ENCODE measurements at regions not wholly inside any gene's neighbourhood (a gene's known extent, or its start where the extent isn't known, plus 50 kb on each side); places are given as distances from the start of the nearest gene placed in this dataset.
"Not testable (repeated sequence)": the region's sequence is repeated elsewhere in the genome, so short reads cannot be mapped to it uniquely, and the experiment has no call there.

DNA sequence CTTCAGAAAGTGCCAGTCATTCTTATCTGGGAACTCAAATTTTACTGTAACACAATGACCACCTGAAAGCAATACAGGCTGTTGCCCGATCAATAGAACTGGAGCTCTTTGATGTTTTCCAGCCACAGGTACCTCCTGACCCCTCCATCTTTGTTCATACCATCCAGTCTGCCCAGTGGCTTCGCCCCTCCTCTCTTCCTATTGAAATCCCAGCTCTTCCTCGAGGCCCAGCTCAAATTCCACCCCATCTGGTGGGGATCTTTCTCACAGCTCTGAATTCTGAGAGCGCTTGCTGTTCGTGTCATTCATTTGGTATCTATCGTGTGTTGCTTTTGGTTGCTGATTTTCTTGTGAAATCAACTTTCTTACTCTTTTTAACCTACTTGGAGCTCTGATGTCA is 87.9 kb upstream of the CNKSR3 start:
- DNase-seq (ENCODE audit: low read depth, low spot score): no peak

DNA sequence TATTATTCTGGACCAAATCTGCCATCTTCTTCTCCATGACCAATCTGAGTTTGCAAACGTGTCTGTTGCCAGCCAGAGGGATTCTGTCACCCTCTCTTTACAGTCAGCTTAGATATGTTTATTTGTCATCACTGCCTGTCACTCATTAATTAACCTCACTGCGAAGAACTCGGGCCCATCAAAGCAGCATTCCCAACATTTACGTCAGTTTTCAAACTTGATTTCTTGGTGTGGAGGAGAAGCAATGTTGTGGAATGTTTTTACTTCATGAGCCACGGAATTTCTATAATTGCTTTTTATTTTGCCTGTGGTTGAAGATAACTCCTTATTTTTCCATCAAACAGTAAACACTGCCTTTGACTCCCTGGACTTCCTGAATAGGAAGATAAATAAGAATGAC is 91.8 kb upstream of the CNKSR3 start:
- DNase-seq (ENCODE audit: low read depth, low spot score): no peak

DNA sequence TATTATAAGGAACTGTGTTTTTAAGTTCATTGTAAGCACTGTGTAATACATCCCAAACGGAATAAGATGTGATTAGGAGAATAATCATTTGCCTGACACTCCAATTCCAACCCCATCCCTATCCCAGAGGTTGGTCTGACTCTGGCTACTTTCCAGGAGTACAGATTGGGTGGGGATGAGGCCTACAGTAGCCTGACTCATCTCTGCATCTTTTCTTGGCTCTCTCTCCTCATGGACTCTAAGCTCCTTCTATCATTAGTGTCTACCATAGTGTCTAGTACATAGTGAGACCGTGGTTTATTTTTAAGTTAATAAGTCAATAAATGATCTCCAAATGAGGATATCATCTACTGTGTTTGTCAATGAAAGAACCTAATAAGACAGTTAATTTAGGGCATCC is 92.2 kb upstream of the CNKSR3 start:
- DNase-seq (ENCODE audit: low read depth, low spot score): no peak

DNA sequence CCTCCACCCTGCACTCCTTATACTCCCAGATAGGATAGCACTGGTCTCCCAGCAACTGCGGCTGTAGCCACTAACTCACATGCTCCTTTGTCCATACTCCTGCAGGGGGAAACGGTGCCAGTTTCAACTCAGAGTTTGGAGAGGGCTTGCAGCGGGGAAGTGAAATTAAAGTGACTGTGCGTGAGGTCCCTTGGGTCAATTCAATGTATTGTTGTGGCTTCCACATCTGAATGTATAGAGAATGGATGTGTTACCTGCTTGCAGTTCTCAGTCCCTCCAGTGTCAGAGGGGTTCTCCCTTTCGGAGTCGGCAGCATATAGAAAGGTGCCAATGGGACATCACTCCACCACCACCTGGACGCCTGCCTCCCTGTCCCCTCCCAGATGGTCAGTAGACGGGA is 93.6 kb upstream of the CNKSR3 start:
- no peak for DNase-seq (ENCODE audit: low read depth, low spot score)

DNA sequence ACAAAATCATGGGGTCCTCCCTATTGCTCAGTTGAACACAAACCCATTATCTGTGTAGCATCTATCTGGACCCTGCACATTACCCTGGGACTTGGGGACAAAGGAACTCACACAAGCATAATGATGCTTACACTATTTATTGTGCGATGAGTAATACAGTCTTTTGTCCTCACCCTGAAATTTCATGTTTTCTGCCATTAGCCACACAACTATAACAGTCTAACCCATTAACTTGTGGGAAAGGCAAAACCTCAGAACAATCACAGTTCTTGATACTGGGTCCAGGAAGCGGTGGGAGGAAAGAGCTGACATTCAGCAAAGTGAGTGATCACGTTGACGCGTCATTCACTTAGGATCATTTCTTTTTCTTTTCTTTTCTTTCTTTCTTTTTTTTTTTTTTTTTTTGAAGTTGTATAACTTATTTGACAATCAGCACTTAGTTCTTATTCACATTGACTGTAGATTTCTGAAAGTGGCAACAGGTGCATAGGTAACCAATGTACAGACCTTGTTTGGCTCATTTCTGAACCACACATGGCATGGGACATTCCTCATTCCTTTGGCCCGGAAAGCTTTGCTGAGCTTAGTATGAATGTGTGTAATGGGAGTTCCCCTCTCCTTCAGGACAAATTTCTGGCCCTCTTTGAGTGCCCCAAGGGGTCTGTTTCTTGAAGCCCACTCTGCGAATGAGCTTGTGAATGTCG is 94.8 kb upstream of the CNKSR3 start:
- DNase-seq (ENCODE audit: low read depth, low spot score): no peak

DNA sequence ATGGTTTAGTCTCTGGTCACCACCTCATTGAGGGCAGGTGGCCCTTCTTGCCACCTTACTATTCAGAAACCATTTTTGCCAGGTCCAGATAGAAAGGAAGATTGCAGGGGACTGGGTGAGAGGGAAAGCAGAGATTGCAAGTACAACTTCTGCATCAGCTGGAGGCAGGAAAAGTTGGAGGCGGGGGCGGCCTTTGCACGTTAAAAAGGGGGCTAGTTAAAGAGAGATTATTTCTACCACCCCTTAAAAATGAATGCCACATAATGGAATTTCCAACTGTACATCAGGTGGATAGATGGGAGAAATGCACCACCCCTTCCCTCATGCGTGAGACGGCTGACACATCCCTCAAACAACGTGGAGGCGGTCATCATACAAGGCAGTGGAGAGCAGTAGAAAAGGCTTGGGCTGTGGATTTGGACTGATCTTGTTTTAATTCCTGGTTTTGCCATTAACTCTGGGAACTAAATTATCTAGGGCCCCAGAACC is 95.4 kb upstream of the CNKSR3 start:
- no peak for DNase-seq (ENCODE audit: low read depth, low spot score)

DNA sequence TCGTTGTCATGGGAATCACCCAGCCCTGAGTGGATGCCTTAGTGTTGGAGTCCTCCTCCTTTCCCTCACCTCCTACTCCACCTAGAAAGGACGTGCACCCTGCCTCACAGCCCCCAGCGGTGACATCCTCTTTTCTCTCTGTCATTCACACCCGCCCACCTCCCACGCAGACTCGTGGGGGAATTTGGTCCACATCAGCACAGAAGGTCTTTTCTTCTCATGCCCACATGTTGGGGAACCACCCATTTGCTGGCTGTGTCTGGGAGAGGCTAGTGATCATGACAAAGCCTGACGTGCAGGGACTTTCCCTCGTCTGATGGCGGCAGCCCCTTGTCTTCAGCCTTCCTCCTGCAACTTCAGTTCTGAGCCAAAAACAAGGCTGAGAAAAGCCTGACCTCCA is 96.0 kb upstream of the CNKSR3 start:
- DNase-seq (ENCODE audit: low read depth, low spot score): peak; percentile 65

DNA sequence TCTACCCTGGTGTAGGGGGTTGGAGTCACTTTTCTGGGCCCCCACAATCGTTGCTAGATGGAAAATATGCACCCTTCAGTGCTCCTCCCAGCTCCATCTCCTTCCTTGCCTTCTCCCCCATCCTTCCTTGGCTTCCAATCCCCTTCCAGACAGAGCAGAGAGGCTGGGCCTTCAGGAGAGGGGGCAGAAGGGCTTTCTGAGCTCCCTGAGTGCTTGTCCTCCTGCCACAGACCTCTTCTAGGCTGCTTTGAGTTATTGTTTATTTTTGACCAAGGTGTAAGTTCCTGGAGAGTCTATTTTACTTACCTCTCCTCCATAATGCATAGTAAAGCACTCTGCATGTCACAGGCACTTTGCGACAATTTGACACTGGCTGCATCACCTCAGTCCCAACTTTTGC is 96.4 kb upstream of the CNKSR3 start:
- DNase-seq (ENCODE audit: low read depth, low spot score): no peak

DNA sequence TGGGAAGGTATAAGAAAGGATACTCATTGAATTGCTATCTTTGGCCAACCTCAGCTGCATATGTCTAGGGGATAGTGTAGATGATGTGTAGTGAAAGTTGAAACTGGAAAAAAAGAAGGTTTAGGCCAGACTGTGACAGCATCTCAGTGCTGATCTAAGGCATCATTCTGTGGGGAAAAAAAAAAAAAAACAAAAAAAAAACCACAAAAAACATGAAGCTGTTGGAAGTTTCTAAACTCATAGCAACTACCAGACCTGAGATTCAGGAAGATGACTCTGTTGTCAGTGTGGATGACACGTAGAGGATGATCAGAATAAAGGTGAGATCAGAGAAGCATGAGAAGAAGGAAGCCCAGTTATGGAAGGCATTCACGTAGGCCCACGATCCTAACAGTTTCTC is 100.8 kb upstream of the CNKSR3 start:
- DNase-seq (ENCODE audit: low read depth, low spot score): no peak

DNA sequence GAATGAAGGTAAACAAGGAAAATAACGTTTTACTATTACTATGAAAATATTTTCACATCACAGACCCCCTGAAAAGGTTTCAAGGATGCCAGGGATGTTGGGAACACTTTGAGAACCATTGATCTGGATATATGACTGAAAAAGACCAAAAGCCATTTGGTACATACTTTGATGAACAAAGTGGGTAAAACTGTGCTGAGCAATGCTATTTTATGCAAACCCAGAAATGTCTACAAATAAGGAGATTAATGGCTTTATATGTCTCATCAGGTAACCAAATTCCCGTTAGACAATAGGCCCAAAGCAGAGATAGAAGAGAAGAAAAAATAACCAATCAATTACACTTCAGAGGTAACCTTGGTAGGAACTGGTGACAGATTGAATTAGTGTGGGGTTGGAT is 101.4 kb upstream of the CNKSR3 start:
- DNase-seq (ENCODE audit: low read depth, low spot score): no peak

DNA sequence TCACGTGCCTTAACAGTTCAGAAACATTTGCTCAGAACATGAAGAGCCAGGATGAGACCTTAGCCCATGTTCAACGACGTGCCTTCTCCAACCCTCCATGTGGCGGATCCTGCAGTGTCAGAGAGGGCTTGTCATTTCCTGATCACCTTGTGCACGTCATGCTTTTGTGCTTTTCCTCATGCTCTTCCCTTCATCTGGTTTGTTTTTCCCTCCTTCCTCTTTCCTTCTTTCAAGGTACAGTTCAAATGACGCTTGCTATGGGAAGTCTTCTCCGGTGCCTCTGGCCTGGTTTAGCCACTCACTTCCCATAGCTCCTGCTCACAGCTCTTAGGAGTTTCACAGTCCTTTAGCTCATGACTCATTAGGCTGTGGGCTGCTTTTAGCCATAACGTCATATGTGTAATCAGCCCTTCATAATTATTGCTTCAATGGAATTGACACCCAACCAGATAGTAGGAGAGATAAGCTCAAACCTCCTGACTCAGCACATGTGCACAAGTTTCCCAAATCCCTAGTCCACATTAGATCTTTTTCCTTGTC is 102.7 kb upstream of the CNKSR3 start:
- no peak for DNase-seq (ENCODE audit: low read depth, low spot score)

DNA sequence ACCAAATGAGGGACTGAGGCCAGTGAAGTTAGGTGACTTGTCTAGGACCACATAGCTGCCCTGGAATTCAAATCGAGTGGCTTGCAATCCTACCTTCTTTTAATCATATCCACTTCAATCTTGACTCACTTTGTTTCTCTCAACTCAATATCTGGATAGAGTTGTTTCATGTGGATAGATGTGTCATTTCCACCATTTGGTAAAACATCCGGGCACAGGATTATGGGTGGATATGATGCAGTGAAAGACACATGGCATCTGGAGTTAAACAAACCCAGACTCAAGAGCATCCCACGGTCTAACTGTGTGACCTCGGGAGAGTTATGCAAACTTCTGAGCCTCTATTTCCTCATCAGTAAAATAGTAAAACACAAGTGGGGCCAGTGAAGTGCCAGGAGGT is 103.6 kb upstream of the CNKSR3 start:
- no peak for DNase-seq (ENCODE audit: low read depth, low spot score)

DNA sequence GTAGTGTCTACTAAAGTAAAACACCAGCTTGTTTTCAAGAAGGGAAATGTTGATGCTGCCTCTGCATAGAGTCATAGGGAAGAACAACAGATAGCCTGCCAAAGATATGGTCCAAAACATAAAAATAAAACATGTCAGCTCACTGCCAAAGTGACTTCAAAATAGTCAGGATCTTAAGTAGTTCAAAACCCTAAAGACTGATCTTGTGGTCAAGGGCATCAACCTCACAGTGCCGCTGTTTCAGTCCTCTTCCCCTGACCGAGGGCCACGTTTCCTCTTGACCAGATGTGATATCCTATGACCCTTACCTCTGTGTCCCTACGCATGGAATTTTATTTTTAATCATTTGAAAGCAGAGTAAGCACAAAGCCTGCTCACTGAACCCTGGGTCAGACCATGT is 104.2 kb upstream of the CNKSR3 start:
- DNase-seq (ENCODE audit: low read depth, low spot score): no peak

DNA sequence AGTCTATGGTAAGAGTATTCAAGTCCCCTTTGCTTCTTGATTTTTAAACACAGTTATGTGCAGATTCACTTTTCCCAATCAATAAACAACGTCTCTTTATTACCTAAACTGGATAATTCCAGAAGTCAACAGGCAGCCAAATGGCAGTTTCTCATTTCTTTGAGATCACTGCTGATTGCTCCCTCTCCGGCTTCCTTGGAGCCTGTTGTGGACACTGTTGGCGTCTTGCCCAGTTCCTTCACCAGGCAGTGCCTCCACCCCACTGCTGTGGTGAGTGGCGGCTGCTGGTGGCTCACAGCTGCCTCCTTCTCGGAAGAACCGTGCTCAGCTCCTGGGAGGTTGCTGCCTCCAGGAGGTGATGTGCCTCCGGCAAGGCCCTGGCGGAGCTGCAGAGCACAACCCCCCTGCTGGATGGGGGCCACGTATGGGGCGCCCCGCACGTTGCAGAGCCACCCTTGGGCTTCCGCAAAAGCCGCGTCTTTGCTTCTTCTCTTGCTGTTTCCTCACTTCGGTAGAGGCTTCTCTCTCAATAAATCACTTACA is 105.1 kb upstream of the CNKSR3 start:
- DNase-seq (ENCODE audit: low read depth, low spot score): no peak

DNA sequence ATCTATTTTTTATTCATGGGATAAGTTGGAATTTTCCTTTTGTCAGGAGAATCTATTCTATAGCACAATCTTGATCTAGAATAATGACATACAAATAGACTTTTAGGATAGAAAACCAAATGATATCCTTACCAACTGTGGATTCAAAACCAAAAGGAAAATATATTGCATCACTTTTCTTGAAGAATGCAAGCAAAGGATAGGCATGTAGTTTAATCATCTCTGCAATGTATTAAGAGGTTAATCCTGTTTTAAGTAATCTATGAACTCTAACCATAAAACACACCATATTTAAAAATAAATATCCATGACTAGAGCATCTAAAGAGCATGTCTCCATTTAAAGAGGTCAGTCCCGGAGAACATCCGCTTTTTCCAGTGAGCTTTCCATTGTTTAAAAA is 106.7 kb upstream of the CNKSR3 start:
- DNase-seq (ENCODE audit: low read depth, low spot score): no peak

DNA sequence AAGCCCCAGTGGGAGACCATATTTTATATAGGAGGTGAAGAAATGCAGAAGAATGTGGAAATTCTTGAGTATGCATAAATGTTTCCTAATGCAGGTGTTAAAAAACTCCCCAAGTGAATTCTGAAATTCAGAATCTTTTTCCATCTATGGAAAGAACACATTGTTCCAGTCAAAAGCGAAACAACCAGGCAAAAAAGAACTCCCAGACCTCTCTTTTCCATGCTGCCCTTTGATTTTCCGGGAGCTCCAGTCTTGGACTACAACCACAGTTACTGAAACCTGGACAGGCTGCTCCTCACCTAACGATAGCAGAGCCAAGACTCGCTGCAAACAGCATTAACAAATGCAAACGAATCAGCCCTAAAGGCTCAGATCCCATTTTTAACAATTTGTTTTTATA is 108.7 kb upstream of the CNKSR3 start:
- no peak for DNase-seq (ENCODE audit: low read depth, low spot score)

DNA sequence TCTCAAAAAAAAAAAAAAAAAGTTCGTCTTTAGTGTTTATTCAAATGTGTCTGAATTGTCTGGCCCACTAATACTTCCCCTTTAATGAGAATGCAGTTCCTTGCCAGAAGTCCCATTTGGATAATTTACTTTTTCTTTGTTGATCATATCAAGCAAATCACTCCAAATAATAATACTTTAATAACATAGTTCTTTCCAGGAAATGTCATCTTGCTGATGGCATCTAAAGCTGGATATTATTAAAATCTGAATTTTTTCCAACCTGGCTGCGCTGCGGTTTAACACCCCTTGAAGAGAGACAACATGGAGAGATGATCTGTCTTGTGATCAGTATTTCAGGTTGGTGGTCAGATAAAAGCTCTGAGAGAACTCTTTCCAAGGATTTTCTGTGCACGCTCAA is 111.2 kb upstream of the CNKSR3 start:
- DNase-seq (ENCODE audit: low read depth, low spot score): no peak

DNA sequence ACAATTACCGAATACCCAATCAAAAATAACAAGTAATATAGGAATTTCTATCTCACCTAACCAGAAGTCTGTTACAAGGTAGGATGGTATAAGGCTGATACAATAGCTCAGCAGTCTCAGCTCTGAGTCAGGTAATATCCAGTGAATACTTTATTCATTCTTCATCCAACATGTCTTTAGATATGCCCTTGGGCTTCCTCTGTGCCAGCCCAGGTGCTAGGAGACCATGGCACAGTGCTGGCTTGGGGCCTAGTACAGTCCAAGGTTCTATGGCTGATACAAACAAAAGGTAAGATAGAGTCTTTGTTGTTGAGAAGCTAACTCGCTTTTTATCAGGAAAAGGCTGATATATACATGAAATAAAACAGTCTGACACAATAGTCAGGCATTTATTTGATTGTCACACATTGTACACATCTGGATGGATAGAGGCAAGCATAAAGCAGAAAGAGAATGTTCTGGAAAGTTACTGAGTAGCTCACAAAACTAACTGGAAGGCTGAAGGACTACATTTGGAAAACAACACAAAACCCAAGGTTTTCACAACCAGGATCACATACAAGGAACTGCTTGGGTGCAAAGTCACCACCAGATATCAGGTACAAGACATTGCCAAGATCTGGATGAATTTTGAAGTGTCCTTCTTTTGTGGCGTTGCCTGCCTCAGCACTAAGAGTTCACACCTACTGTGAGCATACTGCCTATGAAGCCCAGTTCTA is 110.4 kb upstream of the SCAF8 start:
- DNase-seq (ENCODE audit: low read depth, low spot score): no peak

DNA sequence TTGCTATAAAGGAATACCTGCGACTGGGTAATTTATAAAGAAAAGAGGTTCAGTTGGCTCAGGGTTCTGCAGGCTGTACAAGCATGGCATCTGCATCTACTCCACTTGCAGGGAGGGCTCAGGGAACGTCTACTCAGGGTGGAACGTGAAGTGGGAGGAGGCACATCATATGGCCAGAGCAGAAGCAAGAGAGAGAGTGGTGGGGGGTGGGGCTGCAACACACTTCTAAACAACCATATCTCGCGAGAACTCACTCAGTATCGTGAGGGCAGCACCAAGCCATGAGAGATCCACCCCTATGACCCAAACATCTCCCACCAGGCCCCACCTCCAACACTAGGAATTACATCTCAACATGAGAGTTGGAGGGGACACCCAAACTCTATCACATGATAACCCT is 109.8 kb upstream of the SCAF8 start:
- DNase-seq (ENCODE audit: low read depth, low spot score): no peak

DNA sequence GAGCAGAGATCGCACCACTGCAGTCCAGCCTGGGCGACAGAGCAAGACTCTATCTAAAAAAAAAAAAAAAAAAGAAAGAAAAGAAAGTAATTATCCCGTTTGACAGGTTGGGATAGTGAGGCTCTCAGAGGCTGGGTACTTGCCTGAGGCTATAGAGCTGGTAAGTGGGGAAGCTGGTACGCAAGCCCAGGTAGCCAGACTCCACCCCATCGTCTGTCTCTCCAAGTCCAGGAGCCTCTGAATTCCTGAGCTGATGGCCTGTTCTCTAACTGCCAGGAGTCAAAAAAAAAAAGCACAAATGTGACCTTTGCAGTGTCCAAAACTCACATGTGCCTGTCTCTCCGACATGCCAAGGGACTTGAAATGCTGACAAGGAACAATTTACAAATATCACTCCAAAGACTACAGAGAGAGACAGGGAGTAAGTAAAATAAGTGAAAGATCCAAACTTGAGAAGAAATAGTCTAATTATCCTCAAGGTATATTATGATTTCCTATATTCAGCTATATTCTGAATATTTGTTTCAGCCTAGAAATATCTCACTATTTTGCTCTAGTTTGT is 109.1 kb upstream of the SCAF8 start:
- DNase-seq (ENCODE audit: low read depth, low spot score): no peak

DNA sequence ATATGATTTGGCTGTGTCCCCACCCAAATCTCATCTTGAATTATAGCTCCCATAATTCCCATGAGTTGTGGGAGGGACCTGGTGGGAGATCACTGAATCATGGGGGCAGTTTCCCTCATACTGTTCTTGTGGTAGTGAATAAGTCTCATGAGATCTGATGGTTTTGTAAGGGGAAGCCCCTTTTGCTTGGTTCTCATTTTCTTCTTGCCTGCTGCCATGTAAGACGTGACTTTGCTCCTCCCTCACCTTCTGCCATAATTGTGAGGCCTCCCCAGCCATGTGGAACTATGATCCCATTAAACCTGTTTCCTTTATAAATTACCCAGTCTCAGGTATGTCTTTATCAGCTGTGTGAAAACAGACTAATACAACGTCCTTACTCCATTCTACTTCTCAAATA is 108.5 kb upstream of the SCAF8 start:
- DNase-seq (ENCODE audit: low read depth, low spot score): not testable (repeated sequence)

DNA sequence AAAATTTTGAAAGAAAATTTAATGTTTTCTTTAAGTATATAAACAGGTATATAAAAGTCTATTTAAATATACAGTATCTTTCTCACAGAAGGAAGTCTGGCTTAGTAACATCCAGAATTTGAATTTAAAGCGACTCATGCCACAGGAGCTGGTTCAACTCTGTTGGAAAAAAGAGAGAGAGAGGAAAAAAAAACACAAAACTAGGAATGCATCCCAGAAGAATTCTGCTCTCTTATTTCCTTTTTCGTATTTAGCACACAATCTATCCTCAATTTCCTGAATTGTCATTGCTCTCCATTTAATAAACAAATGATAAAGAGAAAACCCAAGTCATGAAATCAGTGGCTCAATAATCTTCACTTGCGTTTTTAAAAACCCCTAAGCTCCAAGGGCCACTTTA is 107.5 kb upstream of the SCAF8 start:
- DNase-seq (ENCODE audit: low read depth, low spot score): no peak

DNA sequence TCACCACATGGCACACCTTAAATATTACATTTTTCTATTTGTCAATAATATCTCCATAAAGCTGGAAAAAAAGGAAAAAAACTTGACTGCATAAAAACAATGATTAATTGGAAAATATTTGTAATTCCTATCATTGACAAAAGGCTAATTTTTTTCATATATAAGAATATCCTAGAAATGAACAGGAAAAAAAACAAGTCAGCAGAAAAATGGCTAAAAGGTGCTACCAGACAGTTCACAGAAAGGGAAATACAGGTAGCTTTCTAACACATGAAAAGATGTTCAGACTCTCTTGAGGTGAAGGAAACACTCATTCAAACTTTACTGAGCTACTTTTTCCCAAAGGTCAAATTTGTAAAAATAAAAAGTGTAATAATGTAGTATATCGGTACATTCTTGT is 104.1 kb upstream of the SCAF8 start:
- no peak for DNase-seq (ENCODE audit: low read depth, low spot score)
